ENCODE measurements at regions not wholly inside any gene's neighbourhood (a gene's known extent, or its start where the extent isn't known, plus 50 kb on each side); places are given as distances from the start of the nearest gene placed in this dataset.

DNA sequence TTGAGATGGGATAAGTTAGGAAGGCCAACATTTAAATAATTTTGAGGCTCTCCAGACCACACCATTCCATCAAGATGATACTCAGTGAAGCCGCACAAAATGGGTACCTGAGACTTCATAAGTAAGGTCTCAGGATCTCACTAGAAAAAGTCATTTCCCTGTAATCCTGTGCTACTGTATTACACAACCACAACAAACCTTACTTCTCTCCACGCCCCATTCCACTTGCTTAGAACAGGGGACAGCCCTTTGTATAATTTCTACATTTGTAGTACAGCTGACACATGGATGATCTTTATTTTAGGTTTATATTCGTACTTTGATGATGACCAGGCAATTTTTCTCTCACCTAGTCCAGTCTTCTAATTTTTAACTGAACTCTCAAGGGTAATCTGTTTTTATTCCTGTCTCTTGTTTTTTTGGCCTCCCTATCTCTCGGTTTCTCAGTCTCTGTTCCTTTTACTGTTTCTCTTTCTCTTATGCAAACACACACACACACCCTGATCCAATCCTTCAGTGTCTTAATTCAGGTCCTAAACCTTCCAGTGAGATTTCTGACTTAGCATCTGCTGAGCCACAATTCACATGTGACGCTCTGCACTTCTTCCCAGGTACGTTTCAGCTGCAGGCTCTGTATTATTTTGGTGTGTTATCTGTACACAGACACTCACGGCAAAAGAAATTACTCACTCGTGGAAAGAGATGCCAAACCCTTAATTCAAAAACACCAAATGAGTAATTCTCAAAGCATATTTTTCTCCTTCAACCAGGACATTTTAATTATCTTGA, 223.2 kb upstream of the THBS1 start:
- Histone ChIP-seq H3K4me1 (ENCODE audit: control insufficient read depth, insufficient read depth, low read length, poor library complexity, severe bottlenecking) (no peaks in the 10 kb centered on the region), H3K9me3 (ENCODE audit: control insufficient read depth, low read length) (no peaks in the 10 kb centered on the region), H3K27ac (ENCODE audit: insufficient read depth, low read length, poor library complexity, severe bottlenecking) (no peak overlapping the region), H3K27me3 (replicated peaks; ENCODE audit: control insufficient read depth, insufficient read depth, low read length, poor library complexity, severe bottlenecking) (no peaks in the 10 kb centered on the region), H3K4me3 (ENCODE audit: insufficient read depth, low read depth, low read length, poor library complexity, severe bottlenecking) (no peak overlapping the region), H3K36me3 (ENCODE audit: control insufficient read depth, insufficient read depth, low read length) (no peaks in the 10 kb centered on the region)
- DNase-seq, result no peak

DNA sequence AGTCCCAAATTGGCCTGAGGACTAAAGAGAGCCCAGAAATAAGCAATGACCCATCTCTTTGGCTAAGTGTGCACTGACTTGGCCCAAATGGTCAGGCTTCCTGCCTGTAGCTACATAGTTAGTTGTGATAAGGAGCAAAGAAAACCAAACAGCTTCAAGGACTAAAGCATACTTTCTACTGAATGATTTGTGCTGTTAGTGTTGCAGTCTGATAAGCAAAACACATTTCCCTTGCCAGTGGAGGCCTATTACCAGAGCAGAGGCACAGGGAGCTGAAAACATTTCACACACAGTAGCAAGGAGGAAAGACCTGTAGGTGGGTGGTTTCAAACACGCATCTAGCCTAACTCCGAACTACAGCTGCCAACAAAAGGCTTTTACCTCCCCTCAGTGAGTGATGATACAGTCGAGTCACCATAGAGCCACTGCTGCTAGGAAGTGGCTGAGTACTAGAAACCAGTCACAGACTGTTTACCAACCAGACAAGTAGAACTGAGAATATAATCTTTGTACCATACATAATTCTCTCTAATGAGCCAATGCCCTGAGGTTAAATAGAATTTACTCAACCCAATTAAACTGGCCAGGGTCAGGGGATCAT, 222.3 kb upstream of the THBS1 start:
- H3K27ac ChIP-seq (ENCODE audit: insufficient read depth, low read length, poor library complexity, severe bottlenecking), result no peak overlapping the region

DNA sequence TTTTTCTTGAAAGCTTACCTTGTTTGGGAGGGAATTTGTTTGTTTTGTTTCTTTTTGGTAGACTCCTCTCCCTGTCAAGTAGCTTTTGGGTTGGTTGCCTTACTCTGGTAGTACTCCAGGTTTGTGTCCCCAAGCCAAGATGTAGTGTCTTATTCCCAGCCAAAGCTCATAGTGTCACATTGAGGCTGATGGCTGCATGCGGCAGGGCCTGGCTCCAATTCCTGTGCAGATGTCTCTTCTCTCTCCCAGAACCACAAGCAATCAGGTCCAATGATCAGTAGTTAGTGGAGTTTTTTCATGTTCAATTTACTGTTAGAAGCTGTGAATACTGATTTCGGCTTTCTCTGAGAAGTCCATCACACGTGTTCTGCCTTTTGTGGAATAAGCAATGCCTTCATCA, 221.1 kb upstream of the THBS1 start:
- no peaks in the 10 kb centered on the region for H3K4me1 ChIP-seq (ENCODE audit: control insufficient read depth, insufficient read depth, low read length, poor library complexity, severe bottlenecking)
- no peaks in the 10 kb centered on the region for H3K27me3 ChIP-seq (replicated peaks; ENCODE audit: control insufficient read depth, insufficient read depth, low read length, poor library complexity, severe bottlenecking)
- no peak for DNase-seq
- no peak overlapping the region for H3K27ac ChIP-seq (ENCODE audit: insufficient read depth, low read length, poor library complexity, severe bottlenecking)
- H3K4me3 ChIP-seq (ENCODE audit: insufficient read depth, low read depth, low read length, poor library complexity, severe bottlenecking), result no peak overlapping the region
- no peaks in the 10 kb centered on the region for H3K36me3 ChIP-seq (ENCODE audit: control insufficient read depth, insufficient read depth, low read length)
- no peaks in the 10 kb centered on the region for H3K9me3 ChIP-seq (ENCODE audit: control insufficient read depth, low read length)

More for the DNA sequence above, 222.3 kb upstream of the THBS1 start:
- Histone ChIP-seq H3K36me3 (ENCODE audit: control insufficient read depth, insufficient read depth, low read length) (no peaks in the 10 kb centered on the region), H3K27me3 (replicated peaks; ENCODE audit: control insufficient read depth, insufficient read depth, low read length, poor library complexity, severe bottlenecking) (no peaks in the 10 kb centered on the region), H3K4me1 (ENCODE audit: control insufficient read depth, insufficient read depth, low read length, poor library complexity, severe bottlenecking) (no peaks in the 10 kb centered on the region), H3K4me3 (ENCODE audit: insufficient read depth, low read depth, low read length, poor library complexity, severe bottlenecking) (no peak overlapping the region), H3K9me3 (ENCODE audit: control insufficient read depth, low read length) (no peaks in the 10 kb centered on the region)
- no peak for DNase-seq

DNA sequence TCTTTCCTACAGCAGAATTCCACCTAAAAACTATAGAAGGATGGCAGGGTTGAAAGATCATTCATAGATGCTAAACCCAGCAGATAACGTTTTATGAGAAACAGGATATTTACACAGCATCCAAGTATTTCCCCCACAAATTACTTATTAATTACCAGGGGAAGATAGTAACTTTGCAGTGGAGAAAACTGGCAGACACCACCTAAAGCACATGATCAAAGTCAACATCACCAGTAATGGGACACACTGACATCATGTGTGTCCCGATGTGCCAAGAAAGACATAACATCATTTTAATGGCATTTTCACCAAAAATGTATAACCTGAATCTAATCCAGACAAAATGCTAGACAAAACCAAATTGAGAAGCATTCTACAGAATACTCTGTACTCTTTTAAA, 220.4 kb upstream of the THBS1 start:
- no peaks in the 10 kb centered on the region for H3K27me3 ChIP-seq (replicated peaks; ENCODE audit: control insufficient read depth, insufficient read depth, low read length, poor library complexity, severe bottlenecking)
- H3K4me1 ChIP-seq (ENCODE audit: control insufficient read depth, insufficient read depth, low read length, poor library complexity, severe bottlenecking), result no peaks in the 10 kb centered on the region
- no peaks in the 10 kb centered on the region for H3K36me3 ChIP-seq (ENCODE audit: control insufficient read depth, insufficient read depth, low read length)
- H3K9me3 ChIP-seq (ENCODE audit: control insufficient read depth, low read length), result no peaks in the 10 kb centered on the region
- H3K4me3 ChIP-seq (ENCODE audit: insufficient read depth, low read depth, low read length, poor library complexity, severe bottlenecking), result no peak overlapping the region
- no peak for DNase-seq
- H3K27ac ChIP-seq (ENCODE audit: insufficient read depth, low read length, poor library complexity, severe bottlenecking), result no peak overlapping the region

DNA sequence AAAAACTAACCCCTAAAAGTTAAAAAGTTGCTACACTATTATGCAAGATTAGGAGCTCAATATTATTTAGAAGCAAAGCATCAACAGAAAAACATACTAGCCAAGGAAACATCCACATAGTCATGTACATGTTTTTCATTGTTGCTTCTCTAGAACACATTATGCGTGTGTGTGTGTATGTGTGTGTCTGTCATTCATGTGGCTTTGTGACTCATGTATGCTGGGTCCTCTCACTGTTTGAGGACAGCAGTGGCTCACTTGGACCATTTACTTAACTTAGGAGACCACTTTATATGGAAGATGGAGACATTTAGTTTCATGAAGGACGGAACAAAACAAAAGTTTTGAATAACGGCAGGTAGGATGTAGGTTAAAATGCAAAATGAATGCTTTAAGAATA, 219.4 kb upstream of the THBS1 start:
- Histone ChIP-seq H3K9me3 (ENCODE audit: control insufficient read depth, low read length) (no peaks in the 10 kb centered on the region), H3K36me3 (ENCODE audit: control insufficient read depth, insufficient read depth, low read length) (no peaks in the 10 kb centered on the region), H3K4me3 (ENCODE audit: insufficient read depth, low read depth, low read length, poor library complexity, severe bottlenecking) (no peak overlapping the region), H3K27ac (ENCODE audit: insufficient read depth, low read length, poor library complexity, severe bottlenecking) (no peak overlapping the region), H3K27me3 (replicated peaks; ENCODE audit: control insufficient read depth, insufficient read depth, low read length, poor library complexity, severe bottlenecking) (no peaks in the 10 kb centered on the region), H3K4me1 (ENCODE audit: control insufficient read depth, insufficient read depth, low read length, poor library complexity, severe bottlenecking) (no peaks in the 10 kb centered on the region)
- no peak for DNase-seq

DNA sequence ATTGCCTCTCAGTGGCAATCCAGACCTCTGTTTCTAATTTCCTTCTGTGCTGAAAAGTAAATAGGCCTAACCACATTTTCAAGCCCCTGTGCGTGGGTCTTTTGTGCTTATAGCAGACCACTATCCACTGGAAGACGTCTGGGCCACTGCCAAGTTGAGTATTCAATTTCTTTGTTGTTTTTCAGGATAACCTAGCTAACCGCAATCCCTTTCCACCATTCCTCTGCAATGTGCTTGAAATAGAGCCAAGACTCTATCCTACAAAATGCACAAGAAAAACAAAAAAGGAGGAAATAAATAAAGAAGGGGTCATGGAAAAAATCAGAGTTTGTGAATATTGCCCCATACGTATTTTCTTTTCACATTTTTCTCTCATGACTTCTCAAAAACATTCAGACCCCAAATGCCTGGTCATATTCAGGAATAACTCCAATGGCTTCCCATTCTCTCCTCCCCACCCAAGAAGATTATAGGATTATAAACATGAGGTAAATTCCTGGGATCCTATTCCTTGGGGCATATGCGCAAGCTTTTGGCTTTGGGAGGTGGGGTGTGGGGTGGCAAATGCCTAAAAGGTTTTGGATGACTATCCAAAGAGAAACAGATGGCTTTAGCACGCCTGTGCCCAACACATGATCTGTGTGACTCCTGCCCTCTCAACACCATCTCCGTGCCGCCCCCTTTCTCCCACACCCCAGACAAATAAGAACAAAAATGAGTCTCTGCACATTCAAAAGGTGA, 217.9 kb upstream of the THBS1 start:
- DNase-seq, result no peak
- Histone ChIP-seq H3K27ac (ENCODE audit: insufficient read depth, low read length, poor library complexity, severe bottlenecking) (no peak overlapping the region), H3K4me1 (ENCODE audit: control insufficient read depth, insufficient read depth, low read length, poor library complexity, severe bottlenecking) (no peaks in the 10 kb centered on the region), H3K4me3 (ENCODE audit: insufficient read depth, low read depth, low read length, poor library complexity, severe bottlenecking) (no peak overlapping the region), H3K27me3 (replicated peaks; ENCODE audit: control insufficient read depth, insufficient read depth, low read length, poor library complexity, severe bottlenecking) (no peaks in the 10 kb centered on the region), H3K9me3 (ENCODE audit: control insufficient read depth, low read length) (no peaks in the 10 kb centered on the region), H3K36me3 (ENCODE audit: control insufficient read depth, insufficient read depth, low read length) (no peaks in the 10 kb centered on the region)

DNA sequence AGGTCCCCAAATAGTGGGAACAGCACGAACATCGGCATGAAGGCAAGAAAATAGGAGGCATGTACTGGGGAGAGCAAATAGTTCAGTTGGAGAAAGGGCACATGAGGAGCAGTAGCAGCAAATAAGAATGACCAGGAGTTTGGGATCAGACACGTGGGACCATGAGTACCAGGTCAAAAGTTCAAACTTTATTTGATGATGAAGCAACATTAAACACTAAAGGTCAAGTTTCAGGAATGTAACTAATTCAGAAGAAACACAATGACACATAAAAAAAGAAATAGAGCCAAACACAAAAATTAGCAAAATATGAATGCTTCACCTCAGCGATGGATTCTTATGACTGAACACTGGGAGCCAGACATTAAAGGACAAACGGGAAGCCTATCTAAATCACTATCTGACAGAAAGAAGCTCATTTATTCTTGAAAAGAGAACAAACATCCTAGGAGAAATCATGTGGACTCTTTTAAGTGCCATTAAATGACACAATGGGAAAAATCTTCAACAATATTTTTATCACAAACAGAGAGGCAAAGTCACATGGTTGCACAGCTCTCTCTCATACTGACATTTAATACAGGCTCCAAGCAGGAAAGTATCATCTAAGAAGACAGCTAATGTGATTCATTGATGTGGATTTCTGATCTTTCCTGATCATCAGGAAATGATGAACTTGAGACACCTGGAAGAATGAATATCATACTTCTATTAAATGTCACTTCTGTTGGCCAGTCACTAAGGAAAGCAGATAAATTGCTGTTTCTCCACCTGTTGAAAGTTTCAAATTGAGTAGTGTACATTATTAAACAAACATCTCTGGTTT, 216.9 kb upstream of the THBS1 start:
- Histone ChIP-seq H3K9me3 (ENCODE audit: control insufficient read depth, low read length) (no peaks in the 10 kb centered on the region), H3K36me3 (ENCODE audit: control insufficient read depth, insufficient read depth, low read length) (no peaks in the 10 kb centered on the region), H3K4me1 (ENCODE audit: control insufficient read depth, insufficient read depth, low read length, poor library complexity, severe bottlenecking) (no peaks in the 10 kb centered on the region), H3K27me3 (replicated peaks; ENCODE audit: control insufficient read depth, insufficient read depth, low read length, poor library complexity, severe bottlenecking) (no peaks in the 10 kb centered on the region), H3K27ac (ENCODE audit: insufficient read depth, low read length, poor library complexity, severe bottlenecking) (no peak overlapping the region), H3K4me3 (ENCODE audit: insufficient read depth, low read depth, low read length, poor library complexity, severe bottlenecking) (no peak overlapping the region)
- no peak for DNase-seq

DNA sequence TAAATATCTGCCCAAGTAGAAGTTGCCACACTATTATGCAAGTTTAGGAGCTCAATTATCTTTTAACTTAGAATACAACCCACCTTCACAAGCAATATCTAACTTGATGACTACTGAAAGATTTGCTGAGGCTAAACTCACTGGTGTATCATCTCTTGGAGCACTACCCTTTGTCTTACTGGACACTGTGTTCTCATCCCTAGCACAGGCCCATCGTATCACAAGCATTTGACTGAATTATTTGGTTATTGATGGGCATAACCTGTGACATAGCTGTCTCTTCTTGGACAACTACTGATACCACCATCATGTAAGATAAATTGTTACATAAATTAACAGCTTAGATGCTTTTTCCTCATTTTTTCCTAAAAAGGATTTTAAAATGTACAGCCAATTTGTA, 216.2 kb upstream of the THBS1 start:
- Histone ChIP-seq H3K4me3 (ENCODE audit: insufficient read depth, low read depth, low read length, poor library complexity, severe bottlenecking) (no peak overlapping the region), H3K27me3 (replicated peaks; ENCODE audit: control insufficient read depth, insufficient read depth, low read length, poor library complexity, severe bottlenecking) (no peaks in the 10 kb centered on the region), H3K4me1 (ENCODE audit: control insufficient read depth, insufficient read depth, low read length, poor library complexity, severe bottlenecking) (no peaks in the 10 kb centered on the region), H3K36me3 (ENCODE audit: control insufficient read depth, insufficient read depth, low read length) (no peaks in the 10 kb centered on the region), H3K9me3 (ENCODE audit: control insufficient read depth, low read length) (no peaks in the 10 kb centered on the region), H3K27ac (ENCODE audit: insufficient read depth, low read length, poor library complexity, severe bottlenecking) (no peak overlapping the region)
- no peak for DNase-seq

DNA sequence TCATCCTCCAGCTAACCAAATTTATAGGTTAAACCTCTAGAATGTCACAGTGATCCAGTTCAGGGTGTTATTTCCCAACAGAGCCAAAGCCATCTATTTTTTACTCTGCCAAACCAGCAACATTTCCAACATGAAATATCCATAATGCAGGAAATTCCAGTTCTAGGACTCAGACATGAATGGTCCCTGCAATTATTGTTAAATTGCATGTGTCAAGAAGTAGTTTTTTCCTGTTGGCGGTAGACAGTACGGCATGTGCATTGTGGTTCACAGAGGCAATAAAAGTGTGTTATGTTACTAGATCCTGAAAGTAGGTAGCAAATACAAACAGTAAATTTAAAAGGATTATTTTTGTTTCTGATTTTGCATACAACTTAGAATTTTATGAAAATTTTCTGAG, 215.7 kb upstream of the THBS1 start:
- H3K27me3 ChIP-seq (replicated peaks; ENCODE audit: control insufficient read depth, insufficient read depth, low read length, poor library complexity, severe bottlenecking), result no peaks in the 10 kb centered on the region
- no peak for DNase-seq
- H3K36me3 ChIP-seq (ENCODE audit: control insufficient read depth, insufficient read depth, low read length), result no peaks in the 10 kb centered on the region
- H3K4me3 ChIP-seq (ENCODE audit: insufficient read depth, low read depth, low read length, poor library complexity, severe bottlenecking), result no peak overlapping the region
- H3K9me3 ChIP-seq (ENCODE audit: control insufficient read depth, low read length), result no peaks in the 10 kb centered on the region
- H3K27ac ChIP-seq (ENCODE audit: insufficient read depth, low read length, poor library complexity, severe bottlenecking), result no peak overlapping the region
- no peaks in the 10 kb centered on the region for H3K4me1 ChIP-seq (ENCODE audit: control insufficient read depth, insufficient read depth, low read length, poor library complexity, severe bottlenecking)
